ENCODE measurements at regions not wholly inside any gene's neighbourhood (a gene's known extent, or its start where the extent isn't known, plus 50 kb on each side); places are given as distances from the start of the nearest gene placed in this dataset.
"Not testable (repeated sequence)": the region's sequence is repeated elsewhere in the genome, so short reads cannot be mapped to it uniquely, and the experiment has no call there.

- DNase-seq (ENCODE audit: low read depth, low spot score): no peak
Measured at GRCh38 chr4:125262502-125262901, 52.3 kb upstream of the FAT4 start.

DNA sequence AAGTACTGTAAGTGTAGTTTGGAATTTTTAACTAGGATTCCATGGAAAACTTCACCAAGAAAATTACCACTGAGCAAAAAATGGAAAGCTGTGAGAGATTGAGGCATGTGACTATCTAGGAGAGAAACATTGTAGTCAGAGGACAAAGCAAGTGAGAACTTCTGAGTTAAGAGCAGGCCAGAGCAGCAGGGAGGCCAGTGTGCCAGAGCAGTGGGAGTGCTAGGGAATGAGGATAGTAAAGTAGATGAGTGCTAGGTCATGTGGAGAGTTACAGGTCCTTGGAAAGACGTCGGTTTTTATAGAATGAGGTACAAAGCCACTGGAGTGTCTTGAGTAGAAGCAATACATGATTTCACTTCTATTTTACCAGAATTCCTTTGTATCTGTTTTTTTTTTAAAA lies 52.7 kb upstream of the FAT4 start:
- no peak for DNase-seq (ENCODE audit: low read depth, low spot score)

DNA sequence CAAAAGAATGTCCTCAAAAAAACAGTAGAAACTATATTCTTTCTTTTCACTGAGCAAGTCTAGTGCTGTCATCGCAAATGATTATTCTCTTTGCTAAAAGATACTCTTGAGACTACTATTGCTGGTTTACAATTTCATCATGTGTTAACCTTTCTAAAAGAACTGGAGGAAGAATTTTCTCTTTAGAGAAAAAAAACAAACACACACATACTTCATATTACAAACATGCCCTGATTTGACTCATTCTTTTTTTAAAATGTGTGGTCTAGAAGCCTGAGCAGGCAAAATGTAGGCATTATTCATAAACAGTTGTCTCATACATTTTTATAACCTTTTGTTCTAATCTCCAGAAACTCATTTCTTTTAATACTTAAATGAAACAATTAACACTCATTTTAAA lies 60.6 kb upstream of the FAT4 start:
- DNase-seq (ENCODE audit: low read depth, low spot score): no peak

GRCh38 chr4:125244848-125245450 lies 69.8 kb upstream of the FAT4 start:
- DNase-seq (ENCODE audit: low read depth, low spot score): no peak

GRCh38 chr4:125243789-125244397 lies 70.9 kb upstream of the FAT4 start:
- no peak for DNase-seq (ENCODE audit: low read depth, low spot score)

- no peak for DNase-seq (ENCODE audit: low read depth, low spot score)
Measured at GRCh38 chr4:125235971-125236370, 78.8 kb upstream of the FAT4 start.

- DNase-seq (ENCODE audit: low read depth, low spot score): no peak
Measured at GRCh38 chr4:125231661-125232060, 83.1 kb upstream of the FAT4 start.

DNA sequence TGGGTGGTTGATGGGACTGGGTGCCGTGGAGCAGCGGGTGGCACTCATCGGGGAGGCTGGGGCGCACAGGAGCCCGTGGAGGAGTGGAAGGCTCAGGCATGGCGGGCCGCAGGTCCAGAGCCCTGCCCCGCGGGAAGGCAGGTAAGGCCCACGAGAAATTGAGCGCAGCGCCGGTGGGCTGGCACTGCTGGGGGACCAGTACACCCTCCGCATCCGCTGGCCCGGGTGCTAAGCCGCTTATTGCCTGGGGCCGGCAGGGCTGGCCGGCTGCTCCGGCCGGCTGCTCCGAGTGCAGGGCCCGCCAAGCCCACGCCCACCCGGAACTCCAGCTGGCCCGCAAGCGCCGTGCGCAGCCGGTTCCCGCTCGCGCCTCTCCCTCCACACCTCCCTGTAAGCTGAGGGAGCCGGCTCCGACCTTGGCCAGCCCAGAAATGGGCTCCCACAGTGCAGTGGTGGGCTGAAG lies 85.1 kb upstream of the FAT4 start:
- DNase-seq (ENCODE audit: low read depth, low spot score): no peak

DNA sequence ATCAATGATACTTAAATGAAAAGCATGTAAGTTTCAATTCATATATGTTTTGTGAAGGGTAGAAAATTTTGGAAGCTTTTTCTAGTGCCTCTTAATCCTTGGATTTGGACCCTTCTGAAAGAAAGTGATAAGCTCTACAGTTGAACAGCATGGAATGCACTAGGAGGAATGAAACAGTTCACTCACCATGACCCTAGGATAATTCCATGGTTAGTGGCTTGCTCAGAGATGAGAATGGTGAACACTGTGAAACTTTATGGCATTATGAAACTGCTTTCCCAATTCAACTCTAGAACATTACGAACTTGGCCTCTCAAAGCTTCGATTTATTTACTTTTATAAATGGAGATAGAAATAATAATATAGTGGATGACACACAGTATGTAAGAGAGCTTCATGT lies 88.9 kb upstream of the FAT4 start:
- DNase-seq (ENCODE audit: low read depth, low spot score): no peak

DNA sequence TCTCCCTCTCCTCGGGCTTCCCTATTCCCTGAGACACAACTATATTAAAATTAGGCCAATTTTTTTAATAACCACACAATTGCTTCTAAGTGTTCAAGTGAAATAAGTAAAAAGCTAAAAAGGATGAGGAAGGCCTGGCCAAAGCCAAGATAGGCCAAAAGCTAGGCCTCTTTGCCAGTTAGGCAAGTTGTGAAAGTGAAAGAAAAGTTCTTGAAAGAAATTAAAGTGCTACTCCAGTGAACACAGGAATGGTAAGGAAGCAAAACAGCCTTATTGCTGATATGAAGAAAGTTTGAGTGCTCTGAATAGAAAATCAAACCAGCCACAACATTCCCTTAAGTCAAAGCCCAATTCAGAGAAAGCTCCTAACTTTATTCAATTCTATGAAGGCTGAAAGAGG lies 114.2 kb upstream of the FAT4 start:
- no peak for DNase-seq (ENCODE audit: low read depth, low spot score)

- no peak for DNase-seq (ENCODE audit: low read depth, low spot score)
Measured at GRCh38 chr4:125198916-125199315, 115.8 kb upstream of the FAT4 start.

- DNase-seq (ENCODE audit: low read depth, low spot score): not testable (repeated sequence)
Measured at GRCh38 chr4:125191874-125192459, 122.8 kb upstream of the FAT4 start.

DNA sequence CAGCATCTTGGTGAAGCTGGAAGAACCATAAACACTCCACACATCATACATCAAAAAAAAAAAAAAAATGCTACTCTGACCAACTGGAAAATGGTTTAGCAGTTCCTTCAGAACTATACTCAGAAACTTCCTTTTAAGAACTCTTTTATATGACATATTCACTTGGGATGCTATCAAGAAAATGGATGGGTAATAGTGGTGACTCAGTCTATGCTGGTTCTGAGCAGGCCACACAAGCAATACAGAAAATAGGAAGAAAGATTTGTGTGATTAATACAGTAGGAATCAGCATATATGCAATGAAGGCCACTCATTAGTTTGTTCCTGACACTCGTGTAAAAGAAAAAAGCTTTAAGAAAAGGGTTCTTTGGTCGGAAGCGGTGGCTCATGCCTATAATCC lies 123.5 kb upstream of the FAT4 start:
- DNase-seq (ENCODE audit: low read depth, low spot score): no peak

DNA sequence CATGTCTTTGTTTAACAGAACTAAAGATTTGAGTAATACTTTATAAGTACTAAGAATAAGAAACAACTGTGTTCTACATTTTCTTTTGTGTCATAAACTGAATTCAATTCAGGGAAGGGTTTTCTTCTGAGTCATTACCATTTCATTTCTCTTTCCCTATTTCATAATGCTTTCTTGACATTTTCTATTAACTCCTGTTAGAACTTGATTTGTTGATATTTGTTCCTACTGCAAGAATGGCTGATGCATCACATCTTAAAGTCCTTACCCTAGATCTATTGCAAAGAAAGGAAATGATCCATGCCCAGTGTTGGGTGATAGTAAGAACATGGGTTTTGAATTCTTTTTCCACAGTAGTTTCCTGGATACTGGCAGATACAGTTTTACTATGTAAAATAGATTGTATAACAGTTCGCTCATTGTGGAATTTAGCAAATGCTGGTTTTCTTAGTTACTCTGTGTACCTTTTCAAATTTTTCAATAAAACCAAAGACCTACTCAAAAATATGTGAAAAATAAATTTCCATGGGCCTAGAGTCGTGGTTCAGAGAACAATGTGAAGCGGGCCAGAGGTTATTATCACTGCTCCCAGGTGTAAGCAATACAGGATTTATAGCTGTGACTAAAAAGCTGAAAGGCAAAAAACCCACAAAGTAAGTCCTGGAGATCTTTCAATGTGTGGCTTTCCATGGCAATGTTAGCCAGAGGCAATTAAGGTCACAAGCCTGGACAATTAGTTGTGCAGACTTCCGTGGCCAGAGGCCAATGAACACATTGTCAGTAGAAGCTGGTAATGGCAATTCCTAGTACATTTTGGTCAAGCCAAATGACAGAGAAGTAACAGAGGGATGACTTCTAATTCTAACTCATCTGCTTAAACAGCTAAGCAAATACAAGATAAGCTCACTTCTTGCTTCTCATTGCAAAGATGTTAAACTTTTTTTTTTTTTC lies 127.3 kb upstream of the FAT4 start:
- DNase-seq (ENCODE audit: low read depth, low spot score): peak; percentile 2

GRCh38 chr4:125184116-125184515 lies 130.6 kb upstream of the FAT4 start:
- DNase-seq (ENCODE audit: low read depth, low spot score): no peak

DNA sequence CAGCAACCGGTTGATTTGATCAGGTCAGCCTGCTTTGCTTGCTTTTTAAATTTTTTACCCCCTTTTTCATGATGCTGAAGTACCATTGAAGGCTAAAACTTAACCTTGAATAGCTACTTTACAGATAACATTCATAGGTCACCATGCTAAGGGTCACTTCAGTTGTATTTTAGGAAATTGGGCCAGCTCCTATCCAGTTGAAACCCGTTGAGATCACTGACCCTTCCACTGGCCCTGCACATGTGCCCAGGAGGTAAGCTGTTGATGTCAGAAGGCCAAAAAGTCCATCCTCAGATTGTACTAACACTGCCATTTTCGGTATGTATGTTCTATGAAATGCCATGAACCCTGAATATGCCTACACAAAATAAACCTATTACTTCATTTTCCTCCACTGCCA lies 133.0 kb upstream of the FAT4 start:
- no peak for DNase-seq (ENCODE audit: low read depth, low spot score)

- DNase-seq (ENCODE audit: low read depth, low spot score): no peak
Measured at GRCh38 chr4:125179727-125180126, 135.0 kb upstream of the FAT4 start.

GRCh38 chr4:125169192-125169591 lies 145.6 kb upstream of the FAT4 start:
- DNase-seq (ENCODE audit: low read depth, low spot score): no peak

- DNase-seq (ENCODE audit: low read depth, low spot score): no peak
Measured at GRCh38 chr4:125168531-125168930, 146.2 kb upstream of the FAT4 start.

DNA sequence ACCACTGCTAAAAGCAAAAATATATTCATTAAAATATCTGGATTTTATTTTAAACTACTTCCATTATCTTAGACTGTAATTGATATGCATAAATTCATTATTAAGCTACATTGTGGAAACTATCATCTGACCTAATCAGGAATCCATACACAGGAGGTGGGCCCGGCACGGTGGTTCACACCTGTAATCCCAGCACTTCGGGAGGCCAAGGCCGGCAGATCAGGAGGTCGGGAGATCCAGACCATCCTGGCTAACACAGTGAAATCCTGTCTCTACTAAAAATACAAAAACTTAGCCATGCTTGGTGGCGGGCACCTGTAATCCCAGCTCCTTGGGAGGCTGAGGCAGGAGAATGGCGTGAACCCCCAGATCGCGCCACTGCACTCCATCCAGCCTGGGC lies 148.7 kb upstream of the FAT4 start:
- DNase-seq (ENCODE audit: low read depth, low spot score): not testable (repeated sequence)

- no peak for DNase-seq (ENCODE audit: low read depth, low spot score)
Measured at GRCh38 chr4:125159001-125159400, 155.8 kb upstream of the FAT4 start.

- DNase-seq (ENCODE audit: low read depth, low spot score): no peak
Measured at GRCh38 chr4:125155251-125155650, 159.5 kb upstream of the FAT4 start.

Data from ELF-1 (cell line).